ENCODE measurements at regions not wholly inside any gene's neighbourhood (a gene's known extent, or its start where the extent isn't known, plus 50 kb on each side); places are given as distances from the start of the nearest gene placed in this dataset.

DNA sequence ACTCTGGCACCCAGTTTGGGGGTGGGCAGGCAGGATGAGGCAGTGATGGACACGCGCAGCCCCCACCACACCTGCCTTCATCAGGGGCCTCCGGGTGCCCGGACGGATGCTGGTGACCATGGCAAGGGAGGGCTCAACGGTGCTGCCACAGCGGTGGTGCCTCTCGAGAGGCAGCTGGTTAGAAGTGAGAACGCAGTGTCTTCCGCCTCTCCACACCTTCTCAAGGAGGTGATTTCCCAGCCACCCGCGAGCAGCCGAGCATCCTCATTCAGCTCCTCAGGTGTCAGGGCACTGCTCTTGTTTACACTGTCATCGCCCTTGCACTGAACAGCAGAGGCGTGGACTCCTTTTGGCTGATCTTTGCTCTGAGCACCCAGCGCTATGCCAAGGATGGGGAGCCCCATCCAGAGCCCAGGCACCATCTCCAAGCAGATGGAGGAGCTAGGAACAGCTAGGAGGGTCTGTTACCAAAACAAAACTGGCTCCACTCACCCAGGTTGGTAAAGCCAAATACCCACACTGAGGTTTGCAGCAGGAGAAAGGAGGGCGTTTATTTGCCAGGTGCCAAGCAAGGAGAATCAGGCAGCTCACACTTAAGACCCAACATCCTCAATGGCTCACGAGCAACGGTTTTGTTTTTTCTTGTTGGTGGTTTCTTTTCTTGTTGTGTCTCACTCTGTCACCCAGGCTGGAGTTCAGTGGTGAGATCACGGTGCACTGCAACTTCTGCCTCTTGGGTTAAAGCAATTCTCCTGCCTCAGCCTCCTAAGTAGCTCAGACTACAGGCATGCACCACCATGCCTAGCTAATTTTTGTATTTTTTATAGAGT lies 174.3 kb upstream of the TNRC6C start:
- no peak for DNase-seq (ENCODE audit: low read depth, low spot score)
- ChIA-PET CTCF (no interaction called here), POLR2A (no interaction called here)
- Histone ChIP-seq H3K9me3 (ENCODE audit: control insufficient read depth, insufficient read depth, low read length) (no peaks in the 10 kb centered on the region; the same call in 1 of the 2 replicates), H3K27ac (ENCODE audit: low read depth, low read length) (no peak overlapping the region), H3K27me3 (ENCODE audit: control insufficient read depth, insufficient read depth, low read length) (peaks cover 44% of the 10 kb centered on the region), H3K4me3 (ENCODE audit: low read depth, low read length) (no peak overlapping the region)
- TF ChIP-seq, protein P1, sequence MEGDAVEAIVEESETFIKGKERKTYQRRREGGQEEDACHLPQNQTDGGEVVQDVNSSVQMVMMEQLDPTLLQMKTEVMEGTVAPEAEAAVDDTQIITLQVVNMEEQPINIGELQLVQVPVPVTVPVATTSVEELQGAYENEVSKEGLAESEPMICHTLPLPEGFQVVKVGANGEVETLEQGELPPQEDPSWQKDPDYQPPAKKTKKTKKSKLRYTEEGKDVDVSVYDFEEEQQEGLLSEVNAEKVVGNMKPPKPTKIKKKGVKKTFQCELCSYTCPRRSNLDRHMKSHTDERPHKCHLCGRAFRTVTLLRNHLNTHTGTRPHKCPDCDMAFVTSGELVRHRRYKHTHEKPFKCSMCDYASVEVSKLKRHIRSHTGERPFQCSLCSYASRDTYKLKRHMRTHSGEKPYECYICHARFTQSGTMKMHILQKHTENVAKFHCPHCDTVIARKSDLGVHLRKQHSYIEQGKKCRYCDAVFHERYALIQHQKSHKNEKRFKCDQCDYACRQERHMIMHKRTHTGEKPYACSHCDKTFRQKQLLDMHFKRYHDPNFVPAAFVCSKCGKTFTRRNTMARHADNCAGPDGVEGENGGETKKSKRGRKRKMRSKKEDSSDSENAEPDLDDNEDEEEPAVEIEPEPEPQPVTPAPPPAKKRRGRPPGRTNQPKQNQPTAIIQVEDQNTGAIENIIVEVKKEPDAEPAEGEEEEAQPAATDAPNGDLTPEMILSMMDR (IDR thresholded peaks at IDR 0.05; ENCODE audit: low read depth, low read length): no peak

DNA sequence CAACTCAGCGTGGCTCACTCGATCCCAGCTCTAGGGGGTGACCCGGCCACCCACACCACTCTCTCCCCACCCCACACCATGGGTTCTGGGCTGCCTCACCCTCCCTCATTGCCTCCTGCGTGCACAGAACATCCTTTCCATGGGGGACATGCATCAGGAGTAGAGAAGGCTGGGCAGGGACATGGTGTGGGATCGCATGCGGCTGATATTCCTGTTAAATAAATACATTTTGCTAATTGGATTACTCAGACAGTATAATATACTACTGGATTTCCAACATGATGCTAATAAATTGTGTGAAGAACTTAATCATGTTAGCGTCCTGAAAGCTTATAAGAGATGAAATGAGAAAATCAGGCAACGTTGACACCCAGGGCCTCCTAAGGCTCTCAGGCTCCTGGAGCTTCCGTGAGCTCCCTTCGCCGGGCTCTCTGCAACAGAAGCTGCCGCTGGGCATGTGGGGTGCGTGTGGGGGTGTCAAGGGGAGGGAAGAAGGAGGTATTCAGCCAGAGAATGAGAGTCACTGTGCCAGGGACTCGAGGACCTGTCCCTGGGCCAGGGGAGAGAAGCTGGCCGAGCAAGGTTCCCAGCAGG lies 173.1 kb upstream of the TNRC6C start:
- TF ChIP-seq, protein P1 (IDR thresholded peaks at IDR 0.05; ENCODE audit: low read depth, low read length): no peak
- peaks cover 39% of the 10 kb centered on the region for H3K27me3 ChIP-seq (ENCODE audit: control insufficient read depth, insufficient read depth, low read length)
- POLR2A ChIA-PET: no interaction called here
- no peaks in the 10 kb centered on the region; the same call in 1 of the 2 replicates for H3K9me3 ChIP-seq (ENCODE audit: control insufficient read depth, insufficient read depth, low read length)
- no peak overlapping the region for H3K4me3 ChIP-seq (ENCODE audit: low read depth, low read length)
- no peak for DNase-seq (ENCODE audit: low read depth, low spot score)
- H3K27ac ChIP-seq (ENCODE audit: low read depth, low read length): no peak overlapping the region
- CTCF ChIA-PET: no interaction called here

DNA sequence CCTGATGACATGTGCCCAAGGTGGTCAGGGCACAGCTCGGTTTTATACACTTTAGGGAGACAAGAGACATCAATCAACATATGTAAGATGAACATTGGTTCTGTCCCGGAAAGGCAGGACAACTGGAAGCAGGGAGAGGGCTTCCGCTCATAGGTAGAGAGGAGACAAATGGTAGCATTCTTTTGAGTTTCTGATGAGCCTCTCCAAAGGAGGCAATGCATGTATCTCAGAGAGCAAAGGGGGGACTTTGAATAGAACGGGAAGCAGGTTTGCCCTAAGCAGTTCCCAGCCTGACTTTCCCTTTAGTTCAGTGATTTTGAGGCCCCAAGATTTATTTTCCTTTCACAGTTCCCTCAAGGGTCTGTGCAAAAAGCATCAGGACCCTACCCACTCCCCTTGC lies 172.4 kb upstream of the TNRC6C start:
- no peak for DNase-seq (ENCODE audit: low read depth, low spot score)
- H3K4me3 ChIP-seq (ENCODE audit: low read depth, low read length): no peak overlapping the region
- H3K27ac ChIP-seq (ENCODE audit: low read depth, low read length): no peak overlapping the region
- H3K27me3 ChIP-seq (ENCODE audit: control insufficient read depth, insufficient read depth, low read length): peaks cover 36% of the 10 kb centered on the region
- POLR2A ChIA-PET: no interaction called here
- TF ChIP-seq, protein P1 (IDR thresholded peaks at IDR 0.05; ENCODE audit: low read depth, low read length): no peak
- H3K9me3 ChIP-seq (ENCODE audit: control insufficient read depth, insufficient read depth, low read length): no peaks in the 10 kb centered on the region; the same call in 1 of the 2 replicates
- CTCF ChIA-PET: no interaction called here

DNA sequence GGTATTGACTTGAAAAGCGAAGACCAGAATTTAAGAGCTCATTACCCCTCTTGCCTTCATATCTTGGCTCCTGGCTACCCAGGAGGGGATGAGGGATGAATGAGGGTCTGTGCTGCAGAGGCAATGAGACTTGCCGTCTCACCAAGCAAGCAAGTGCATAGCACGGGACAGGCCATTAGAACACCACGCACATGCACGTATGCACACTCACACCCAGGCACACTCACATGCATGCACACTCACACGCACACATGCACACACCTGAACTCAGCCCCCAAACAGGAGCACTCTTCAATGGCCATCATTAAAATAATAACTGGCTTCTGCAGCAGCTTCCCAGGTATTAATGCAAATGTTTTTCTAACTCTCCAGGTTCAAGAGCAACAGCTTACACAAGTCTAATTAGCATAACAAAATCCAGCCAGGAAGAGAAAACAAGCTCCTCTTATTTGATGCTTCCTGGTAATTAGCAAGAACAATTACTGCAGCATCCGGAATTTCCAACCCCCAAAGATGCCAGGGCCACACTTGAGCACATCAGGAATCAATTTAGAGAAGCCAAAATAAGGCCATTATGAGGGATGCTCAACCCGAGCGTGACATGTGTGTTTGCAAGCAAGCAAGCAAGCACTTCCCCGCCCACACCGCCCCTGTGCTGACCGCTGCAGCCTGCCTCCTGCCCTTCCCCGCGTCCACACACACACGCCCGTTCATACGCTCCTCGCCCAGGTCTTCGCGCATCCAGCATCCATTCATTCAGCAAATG lies 171.6 kb upstream of the TNRC6C start:
- Histone ChIP-seq H3K27ac (ENCODE audit: low read depth, low read length) (no peak overlapping the region), H3K4me3 (ENCODE audit: low read depth, low read length) (no peak overlapping the region), H3K9me3 (ENCODE audit: control insufficient read depth, insufficient read depth, low read length) (no peaks in the 10 kb centered on the region; the same call in 1 of the 2 replicates), H3K27me3 (ENCODE audit: control insufficient read depth, insufficient read depth, low read length) (peaks cover 40% of the 10 kb centered on the region)
- ChIA-PET POLR2A (no interaction called here), CTCF (no interaction called here)
- no peak for DNase-seq (ENCODE audit: low read depth, low spot score)
- TF ChIP-seq, protein P1 (IDR thresholded peaks at IDR 0.05; ENCODE audit: low read depth, low read length): no peak
